Left ventricle myocardium inferior (tissue), 1 donor: ENCODE measurements at regions not wholly inside any gene's neighbourhood (a gene's known extent, or its start where the extent isn't known, plus 50 kb on each side); places are given as distances from the start of the nearest gene placed in this dataset.

Source experiments
- DNase-seq: peaks from one replicate; pipeline ENCODE4 v3.0.0-alpha.2; 2020
- H3K27ac ChIP-seq: fragments of 200-600 bp; replicated peaks from 2 replicates; pipeline ENCODE4 v1.8.0; 2021
- H3K27me3 ChIP-seq: fragments of 200-600 bp; 2 replicates; pipeline ENCODE4 v1.8.0; 2021; ENCODE audit warnings: low read depth
- H3K36me3 ChIP-seq: fragments of 200-600 bp; 2 replicates; pipeline ENCODE4 v1.8.0; 2021
- H3K4me1 ChIP-seq: fragments of 200-600 bp; 2 replicates; pipeline ENCODE4 v1.8.0; 2021
- H3K4me3 ChIP-seq: fragments of 200-600 bp; 2 replicates; pipeline ENCODE4 v1.8.0; 2021; ENCODE audit warnings: mild to moderate bottlenecking, moderate library complexity
- H3K9me3 ChIP-seq: fragments of 200-600 bp; replicated peaks from 2 replicates; pipeline ENCODE4 v1.8.0; 2021
- CTCF ChIP-seq: fragments of 200-600 bp; IDR thresholded peaks from 2 replicates; pipeline ENCODE4 v1.8.0; 2021; ENCODE audit warnings: antibody characterized with exemption, mild to moderate bottlenecking, borderline replicate concordance
- intact Hi-C: fragments of 100-400 bp; cut with micrococcal nuclease; formaldehyde crosslinking; loops from one replicate; pipeline ENCODE4 v1.11.0; 2022
- donor health status: DM: no; HTN: yes; CAD: no; lungs with severe emphysema.

- Histone ChIP-seq H3K9me3 (peaks cover 10% of the 10 kb centered on the region), H3K4me1 (no peaks in the 10 kb centered on the region), H3K27me3 (no peaks in the 10 kb centered on the region), H3K4me3 (no peak overlapping the region), H3K27ac (no peak overlapping the region), H3K36me3 (no peaks in the 10 kb centered on the region)
- no peak for TF ChIP-seq CTCF
- intact Hi-C loops = no loop called here
- no peak for DNase-seq
These were observed 205.5 kb upstream of the FSHR start for GRCh38 chr2:49359721-49360406.

DNA sequence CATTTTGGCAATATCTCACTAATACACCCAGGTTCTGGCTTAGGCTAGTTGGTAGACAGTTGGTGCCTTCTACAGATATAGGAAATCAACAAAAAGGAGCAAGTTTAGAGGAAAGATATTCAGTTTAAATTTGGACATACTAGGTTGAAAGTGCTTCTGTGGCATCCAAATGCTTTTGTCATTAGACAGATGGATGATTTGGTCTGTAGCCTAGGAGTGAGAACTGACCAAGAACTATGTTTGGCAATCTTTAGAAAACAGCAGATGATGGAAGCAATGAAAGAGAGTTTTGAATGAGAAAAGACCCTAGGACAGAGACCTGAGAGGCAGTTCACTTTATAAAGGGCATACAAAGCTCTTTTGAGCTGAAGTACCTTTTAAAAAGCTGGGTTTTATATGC, 201.3 kb upstream of the FSHR start:
- H3K4me1 ChIP-seq = no peaks in the 10 kb centered on the region
- H3K27me3 ChIP-seq = no peaks in the 10 kb centered on the region
- H3K9me3 ChIP-seq = no peaks in the 10 kb centered on the region
- H3K27ac ChIP-seq = no peak overlapping the region
- intact Hi-C loops = no loop called here
- no peak for DNase-seq
- no peak for TF ChIP-seq CTCF
- no peaks in the 10 kb centered on the region for H3K36me3 ChIP-seq
- H3K4me3 ChIP-seq = no peak overlapping the region

DNA sequence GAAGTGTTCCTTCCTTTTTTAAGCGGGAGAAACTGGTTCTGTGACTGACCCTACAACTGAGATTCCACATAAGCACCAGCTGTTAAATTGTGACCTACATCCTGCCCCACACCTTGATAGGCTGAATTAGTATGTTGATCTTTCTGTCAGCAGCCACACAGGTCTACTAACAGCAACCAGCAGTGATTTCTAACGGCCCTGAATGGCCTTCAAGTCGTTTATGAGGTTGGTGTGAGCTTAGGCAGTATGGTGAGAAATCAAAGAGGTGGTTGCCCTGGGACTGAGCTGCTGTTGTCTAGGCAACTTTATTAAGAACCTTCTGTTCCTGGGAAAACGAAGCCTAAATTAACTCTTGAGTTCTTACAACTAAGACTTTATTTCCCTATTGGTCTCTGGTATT, 197.2 kb upstream of the FSHR start:
- no peaks in the 10 kb centered on the region for H3K27me3 ChIP-seq
- TF ChIP-seq CTCF = no peak
- H3K9me3 ChIP-seq = no peaks in the 10 kb centered on the region
- intact Hi-C loops = no loop called here
- no peaks in the 10 kb centered on the region for H3K36me3 ChIP-seq
- no peaks in the 10 kb centered on the region for H3K4me1 ChIP-seq
- H3K4me3 ChIP-seq = no peak overlapping the region
- DNase-seq = no peak
- H3K27ac ChIP-seq = no peak overlapping the region

GRCh38 chr2:49343638-49344037, 189.3 kb upstream of the FSHR start:
- DNase-seq = no peak
- no peaks in the 10 kb centered on the region for H3K36me3 ChIP-seq
- no peaks in the 10 kb centered on the region for H3K9me3 ChIP-seq
- no peak overlapping the region for H3K27ac ChIP-seq
- H3K4me1 ChIP-seq = no peaks in the 10 kb centered on the region
- TF ChIP-seq CTCF = no peak
- no peaks in the 10 kb centered on the region for H3K27me3 ChIP-seq
- no peak overlapping the region for H3K4me3 ChIP-seq
- intact Hi-C loops = no loop called here

- no peak for TF ChIP-seq CTCF
- no peak for DNase-seq
- Histone ChIP-seq H3K4me3 (no peak overlapping the region), H3K27ac (no peak overlapping the region), H3K36me3 (no peaks in the 10 kb centered on the region), H3K9me3 (no peaks in the 10 kb centered on the region), H3K4me1 (no peaks in the 10 kb centered on the region), H3K27me3 (no peaks in the 10 kb centered on the region)
- intact Hi-C loops = no loop called here
These were observed 187.8 kb upstream of the FSHR start for GRCh38 chr2:49342156-49342555.
